ENCODE measurements at regions not wholly inside any gene's neighbourhood (a gene's known extent, or its start where the extent isn't known, plus 50 kb on each side); places are given as distances from the start of the nearest gene placed in this dataset.
"Not testable (repeated sequence)": the region's sequence is repeated elsewhere in the genome, so short reads cannot be mapped to it uniquely, and the experiment has no call there.

DNA sequence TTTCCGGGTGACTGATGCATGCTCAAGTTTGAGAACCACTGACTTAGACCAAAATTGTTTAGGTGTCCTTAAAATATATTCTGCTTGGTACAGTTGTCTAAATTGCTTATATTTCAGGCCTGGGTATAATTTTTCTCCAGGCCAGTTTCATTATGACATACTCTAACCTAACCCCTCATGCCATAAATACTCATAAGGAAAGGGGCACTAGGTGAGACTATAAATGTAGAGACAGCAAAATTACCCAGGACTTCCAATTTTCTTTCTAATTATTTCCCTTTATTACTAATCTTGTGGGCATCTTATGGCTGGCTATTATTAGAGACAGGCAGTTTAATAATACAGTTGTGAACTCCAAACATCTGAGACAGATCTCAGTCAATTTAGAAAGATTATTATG lies 150.2 kb downstream of the RRAGB start:
- H3K36me3 Mint-ChIP-seq = no peaks in the 10 kb centered on the region
- no peak overlapping the region for H2AFZ ChIP-seq (replicated peaks)
- no peak for DNase-seq (ENCODE audit: low spot score)
- TF ChIP-seq EZH2phosphoT487 (IDR thresholded peaks at IDR 0.05) (no peak), EZH2 (IDR thresholded peaks at IDR 0.05) (no peak)
- TF ChIP-seq, protein P1, sequence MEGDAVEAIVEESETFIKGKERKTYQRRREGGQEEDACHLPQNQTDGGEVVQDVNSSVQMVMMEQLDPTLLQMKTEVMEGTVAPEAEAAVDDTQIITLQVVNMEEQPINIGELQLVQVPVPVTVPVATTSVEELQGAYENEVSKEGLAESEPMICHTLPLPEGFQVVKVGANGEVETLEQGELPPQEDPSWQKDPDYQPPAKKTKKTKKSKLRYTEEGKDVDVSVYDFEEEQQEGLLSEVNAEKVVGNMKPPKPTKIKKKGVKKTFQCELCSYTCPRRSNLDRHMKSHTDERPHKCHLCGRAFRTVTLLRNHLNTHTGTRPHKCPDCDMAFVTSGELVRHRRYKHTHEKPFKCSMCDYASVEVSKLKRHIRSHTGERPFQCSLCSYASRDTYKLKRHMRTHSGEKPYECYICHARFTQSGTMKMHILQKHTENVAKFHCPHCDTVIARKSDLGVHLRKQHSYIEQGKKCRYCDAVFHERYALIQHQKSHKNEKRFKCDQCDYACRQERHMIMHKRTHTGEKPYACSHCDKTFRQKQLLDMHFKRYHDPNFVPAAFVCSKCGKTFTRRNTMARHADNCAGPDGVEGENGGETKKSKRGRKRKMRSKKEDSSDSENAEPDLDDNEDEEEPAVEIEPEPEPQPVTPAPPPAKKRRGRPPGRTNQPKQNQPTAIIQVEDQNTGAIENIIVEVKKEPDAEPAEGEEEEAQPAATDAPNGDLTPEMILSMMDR (IDR thresholded peaks at IDR 0.05) = no peak
- no peak overlapping the region for H3K4me3 Mint-ChIP-seq
- no peak overlapping the region for H3K27ac Mint-ChIP-seq
- H3K27ac ChIP-seq = no peak overlapping the region
- no peak overlapping the region for H3K4me2 ChIP-seq
- H3K9me3 Mint-ChIP-seq = no peaks in the 10 kb centered on the region
- no peaks in the 10 kb centered on the region for H3K27me3 Mint-ChIP-seq (ENCODE audit: insufficient read depth, low read depth)
- H3K36me3 ChIP-seq = no peaks in the 10 kb centered on the region
- no peaks in the 10 kb centered on the region for H4K20me1 ChIP-seq (ENCODE audit: low read depth)
- no peaks in the 10 kb centered on the region for H3K4me1 ChIP-seq
- H3K4me3 ChIP-seq = no peak overlapping the region
- no peaks in the 10 kb centered on the region for H3F3A ChIP-seq (ENCODE audit: low read depth)
- no peaks in the 10 kb centered on the region for H3K27me3 ChIP-seq
- H3K4me1 Mint-ChIP-seq = no peaks in the 10 kb centered on the region
- H3K79me2 ChIP-seq (ENCODE audit: low read depth) = no peaks in the 10 kb centered on the region
- H3K9me3 ChIP-seq (ENCODE audit: low read depth) = no peaks in the 10 kb centered on the region
- no peak overlapping the region for H3K9ac ChIP-seq

DNA sequence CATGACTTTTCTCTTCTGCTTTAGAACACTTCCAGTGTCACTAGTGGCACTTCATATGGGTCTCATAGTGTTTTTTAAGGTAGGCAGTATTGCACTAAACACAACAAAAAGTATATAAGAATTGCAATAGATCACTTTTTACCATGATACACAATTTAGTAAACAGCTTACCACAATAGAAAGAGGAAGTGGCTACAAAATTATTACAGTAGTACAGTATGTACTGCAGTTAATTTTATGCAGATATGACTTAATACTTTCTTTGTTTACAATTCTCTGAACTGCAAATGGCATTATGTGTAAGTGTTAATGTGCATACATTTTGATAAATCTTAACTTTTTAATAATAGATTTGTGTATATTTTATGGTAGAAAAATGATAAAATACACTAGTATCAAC lies 157.3 kb downstream of the RRAGB start:
- Histone ChIP-seq H3K4me1 (no peaks in the 10 kb centered on the region), H3K27me3 (no peaks in the 10 kb centered on the region), H3K9ac (no peak overlapping the region), H3K27ac (no peak overlapping the region), H3K79me2 (ENCODE audit: low read depth) (no peaks in the 10 kb centered on the region), H2AFZ (replicated peaks) (no peak overlapping the region), H3K36me3 (no peaks in the 10 kb centered on the region), H3F3A (ENCODE audit: low read depth) (no peaks in the 10 kb centered on the region), H3K4me2 (no peak overlapping the region), H3K9me3 (ENCODE audit: low read depth) (no peaks in the 10 kb centered on the region), H4K20me1 (ENCODE audit: low read depth) (no peaks in the 10 kb centered on the region), H3K4me3 (no peak overlapping the region)
- H3K4me3 Mint-ChIP-seq = no peak overlapping the region
- H3K27ac Mint-ChIP-seq = no peak overlapping the region
- peaks cover 4% of the 10 kb centered on the region for H3K9me3 Mint-ChIP-seq
- DNase-seq (ENCODE audit: low spot score) = no peak
- no peaks in the 10 kb centered on the region for H3K36me3 Mint-ChIP-seq
- TF ChIP-seq EZH2 (IDR thresholded peaks at IDR 0.05) = no peak
- no peak for TF ChIP-seq EZH2phosphoT487 (IDR thresholded peaks at IDR 0.05)
- TF ChIP-seq, protein P1 (IDR thresholded peaks at IDR 0.05) = no peak
- no peaks in the 10 kb centered on the region for H3K4me1 Mint-ChIP-seq
- H3K27me3 Mint-ChIP-seq (ENCODE audit: insufficient read depth, low read depth) = no peaks in the 10 kb centered on the region

DNA sequence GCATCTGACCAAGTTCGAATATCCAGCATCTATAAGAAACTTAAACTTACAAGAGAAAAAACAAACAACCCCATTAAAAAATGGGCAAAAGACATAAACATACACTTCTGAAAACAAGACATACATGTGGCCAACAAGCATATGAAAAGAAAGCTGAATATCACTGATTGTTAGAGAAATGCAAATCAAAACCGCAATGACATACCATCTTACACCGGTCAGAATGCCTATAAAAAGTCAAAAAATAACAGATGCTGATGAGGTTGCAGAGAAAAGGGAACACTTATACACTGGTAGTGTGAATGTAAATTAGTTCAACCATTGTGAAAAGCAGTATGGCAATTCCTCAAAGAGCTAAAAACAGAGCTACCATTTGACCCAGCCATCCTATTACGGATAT lies 166.0 kb downstream of the RRAGB start:
- H2AFZ ChIP-seq (replicated peaks); H3K9me3 ChIP-seq (ENCODE audit: low read depth); H3K27ac ChIP-seq; H3K9me3 Mint-ChIP-seq; H3F3A ChIP-seq (ENCODE audit: low read depth); H3K36me3 Mint-ChIP-seq; H3K27ac Mint-ChIP-seq; H3K4me1 ChIP-seq; H3K79me2 ChIP-seq (ENCODE audit: low read depth); H4K20me1 ChIP-seq (ENCODE audit: low read depth); H3K27me3 ChIP-seq; H3K36me3 ChIP-seq; H3K4me3 Mint-ChIP-seq; H3K4me2 ChIP-seq; H3K27me3 Mint-ChIP-seq (ENCODE audit: insufficient read depth, low read depth); H3K9ac ChIP-seq; DNase-seq (ENCODE audit: low spot score); H3K4me1 Mint-ChIP-seq; H3K4me3 ChIP-seq: not testable (repeated sequence)

DNA sequence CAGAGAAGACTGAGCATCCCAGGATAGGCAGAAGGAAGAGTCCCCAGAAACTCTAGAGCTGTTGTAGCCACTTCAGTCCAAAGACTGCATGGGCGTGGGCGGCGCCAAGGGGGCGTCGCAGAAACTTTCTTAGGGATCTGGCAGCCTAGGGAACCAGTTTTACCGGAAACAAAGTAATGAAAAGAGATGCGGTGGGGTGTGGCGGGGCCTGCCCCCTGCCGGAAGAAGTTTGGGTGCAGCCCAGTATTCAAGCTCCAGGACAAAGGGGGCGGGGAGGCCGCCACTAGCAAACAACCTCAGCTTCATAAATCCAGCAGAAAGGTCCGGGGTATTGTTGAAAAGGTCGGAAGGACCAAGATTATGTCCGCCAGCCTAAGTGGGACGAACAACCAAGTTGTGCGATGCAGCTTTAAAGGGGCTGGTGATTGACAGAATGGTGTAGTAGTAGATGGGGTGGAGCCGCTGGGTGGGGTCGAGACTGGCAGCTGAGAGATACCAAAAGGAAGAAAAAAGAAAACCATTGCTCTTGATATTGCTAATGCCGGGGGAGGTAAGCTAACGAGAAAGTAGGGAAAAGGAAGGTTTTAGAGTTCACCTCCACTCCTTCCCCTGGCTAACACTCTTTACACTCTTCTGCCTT lies 190.5 kb downstream of the RRAGB start:
- H3K4me1 Mint-ChIP-seq = no peaks in the 10 kb centered on the region
- Histone ChIP-seq H3K27me3 (no peaks in the 10 kb centered on the region), H2AFZ (replicated peaks) (peak overlapping the region; percentile 77), H3K79me2 (ENCODE audit: low read depth) (peaks cover 7% of the 10 kb centered on the region), H3F3A (ENCODE audit: low read depth) (peaks cover 8% of the 10 kb centered on the region), H4K20me1 (ENCODE audit: low read depth) (no peaks in the 10 kb centered on the region), H3K9ac (no peak overlapping the region), H3K4me3 (peak overlapping the region; percentile 57), H3K9me3 (ENCODE audit: low read depth) (peaks cover 5% of the 10 kb centered on the region), H3K36me3 (no peaks in the 10 kb centered on the region), H3K4me2 (peak overlapping the region; percentile 75), H3K4me1 (peaks cover 3% of the 10 kb centered on the region), H3K27ac (no peak overlapping the region)
- H3K27ac Mint-ChIP-seq = no peak overlapping the region
- peaks cover 7% of the 10 kb centered on the region for H3K27me3 Mint-ChIP-seq (ENCODE audit: insufficient read depth, low read depth)
- H3K4me3 Mint-ChIP-seq = peak overlapping the region; percentile 88
- H3K9me3 Mint-ChIP-seq = peaks cover 5% of the 10 kb centered on the region
- TF ChIP-seq, protein P1 (IDR thresholded peaks at IDR 0.05) = peak; percentile 57
- no peak for TF ChIP-seq EZH2 (IDR thresholded peaks at IDR 0.05)
- H3K36me3 Mint-ChIP-seq = no peaks in the 10 kb centered on the region
- DNase-seq (ENCODE audit: low spot score) = peak; percentile 81

Measured in neural progenitor cell (in vitro differentiated cells).